Astrocyte of the spinal cord (primary cell): ENCODE measurements at regions not wholly inside any gene's neighbourhood (a gene's known extent, or its start where the extent isn't known, plus 50 kb on each side); places are given as distances from the start of the nearest gene placed in this dataset.

Source experiments
- DNase-seq: peaks from one replicate; pipeline ENCODE4 v3.0.0; 2011; ENCODE audit warnings: low read depth, low spot score
- H3K4me3 ChIP-seq: 2 replicates; pipeline ENCODE4 v1.5.1; 2011; ENCODE audit warnings: low read depth, mild to moderate bottlenecking, low read length, moderate library complexity
- CTCF ChIP-seq: IDR thresholded peaks from 2 replicates; pipeline ENCODE4 v1.5.1; 2012; ENCODE audit warnings: low read depth, mild to moderate bottlenecking, low read length, inconsistent platforms
- in situ Hi-C: cut with HindIII; loops from 2 replicates; pipeline ENCODE4 v1.10.0; 2017; ENCODE audit warnings: low sequenced_read_pairs

GRCh38 chr2:66926594-66927112 lies 470.5 kb upstream of the ETAA1 start:
- in situ Hi-C loops = no loop called here
- no peak overlapping the region for H3K4me3 ChIP-seq
- no peak for TF ChIP-seq CTCF
- DNase-seq = no peak

- no peak for TF ChIP-seq CTCF
- peak; percentile 72 for DNase-seq
- in situ Hi-C loops = no loop called here
- no peak overlapping the region for H3K4me3 ChIP-seq
Observed at GRCh38 chr2:66929632-66930338, 467.3 kb upstream of the ETAA1 start.

GRCh38 chr2:66930339-66931220 lies 466.6 kb upstream of the ETAA1 start:
- in situ Hi-C loops = no loop called here
- no peak for TF ChIP-seq CTCF
- DNase-seq = no peak
- no peak overlapping the region for H3K4me3 ChIP-seq

GRCh38 chr2:66938471-66938967 lies 458.6 kb upstream of the ETAA1 start:
- DNase-seq = no peak
- no peak overlapping the region for H3K4me3 ChIP-seq
- no peak for TF ChIP-seq CTCF
- in situ Hi-C loops = no loop called here

GRCh38 chr2:66940080-66940479 lies 457.1 kb upstream of the ETAA1 start:
- TF ChIP-seq CTCF = no peak
- DNase-seq = no peak
- in situ Hi-C loops = no loop called here
- H3K4me3 ChIP-seq = no peak overlapping the region

- no peak for DNase-seq
- no peak overlapping the region for H3K4me3 ChIP-seq
- in situ Hi-C loops = no loop called here
- TF ChIP-seq CTCF = no peak
Observed at GRCh38 chr2:66948234-66948633, 448.9 kb upstream of the ETAA1 start.
